DOHH2 (cell line): ENCODE measurements at regions not wholly inside any gene's neighbourhood (a gene's known extent, or its start where the extent isn't known, plus 50 kb on each side); places are given as distances from the start of the nearest gene placed in this dataset.

Source experiments
- H3F3A ChIP-seq: fragments of 200-600 bp; sonication (generic), shearing (Covaris generic); 2 replicates; pipeline ENCODE4 v1.6.0; 2016; ENCODE audit warnings: antibody characterized with exemption, mild to moderate bottlenecking; ENCODE audit not compliant: control insufficient read depth, insufficient read depth
- H3K27ac ChIP-seq: fragments of 200-600 bp; sonication (generic); 2 replicates; pipeline ENCODE4 v1.5.1; 2014; ENCODE audit warnings: low read depth, mild to moderate bottlenecking, low read length, moderate library complexity
- H3K27me3 ChIP-seq: fragments of 200-600 bp; sonication (generic); 2 replicates; pipeline ENCODE4 v1.6.1; 2014; ENCODE audit warnings: mild to moderate bottlenecking, low read length, mixed read lengths; ENCODE audit not compliant: control insufficient read depth
- H3K36me3 ChIP-seq: fragments of 200-600 bp; sonication (generic); 2 replicates; pipeline ENCODE4 v1.6.1; 2014; ENCODE audit warnings: mild to moderate bottlenecking, low read length, moderate library complexity, mixed read lengths; ENCODE audit not compliant: control insufficient read depth
- H3K4me1 ChIP-seq: fragments of 200-600 bp; sonication (generic); 2 replicates; pipeline ENCODE4 v1.6.1; 2014; ENCODE audit warnings: mild to moderate bottlenecking, low read length, mixed read lengths; ENCODE audit not compliant: control insufficient read depth
- H3K4me2 ChIP-seq: fragments of 200-600 bp; sonication (generic); 2 replicates; pipeline ENCODE4 v1.6.0; 2014; ENCODE audit warnings: mild to moderate bottlenecking, low read length, moderate library complexity
- H3K4me3 ChIP-seq: fragments of 200-600 bp; sonication (generic); 2 replicates; pipeline ENCODE4 v1.5.1; 2014; ENCODE audit warnings: mild to moderate bottlenecking, low read length, mixed read lengths
- H3K79me2 ChIP-seq: fragments of 200-600 bp; sonication (generic); 2 replicates; pipeline ENCODE4 v1.6.1; 2014; ENCODE audit warnings: mild to moderate bottlenecking, low read length, mixed read lengths; ENCODE audit not compliant: control insufficient read depth
- H3K9me2 ChIP-seq: fragments of 200-600 bp; sonication (generic); replicated peaks from 2 replicates; pipeline ENCODE4 v1.6.1; 2014; ENCODE audit warnings: mild to moderate bottlenecking, low read length, mixed read lengths; ENCODE audit not compliant: control insufficient read depth
- H3K9me3 ChIP-seq: fragments of 200-600 bp; sonication (generic); 2 replicates; pipeline ENCODE4 v1.6.1; 2014; ENCODE audit warnings: antibody characterized with exemption, low read length, mixed read lengths; ENCODE audit not compliant: control insufficient read depth, insufficient read depth
- H4K20me1 ChIP-seq: fragments of 200-600 bp; sonication (generic); 2 replicates; pipeline ENCODE4 v1.6.0; 2014; ENCODE audit warnings: low read depth, mild to moderate bottlenecking, antibody characterized with exemption, low read length, moderate library complexity; ENCODE audit not compliant: control insufficient read depth, insufficient read depth
- CTCF ChIP-seq: fragments of 200-600 bp; sonication (generic); IDR thresholded peaks from one replicate; pipeline ENCODE4 v1.5.1; 2014; ENCODE audit warnings: antibody characterized with exemption, mild to moderate bottlenecking, low read depth, low read length; ENCODE audit not compliant: poor library complexity, severe bottlenecking
- EZH2phosphoT487 ChIP-seq: fragments of 200-600 bp; sonication (generic); IDR thresholded peaks from 2 replicates; pipeline ENCODE4 v1.6.1; 2017; ENCODE audit warnings: borderline replicate concordance, mild to moderate bottlenecking, antibody characterized with exemption, low read length, moderate library complexity, mixed read lengths

DNA sequence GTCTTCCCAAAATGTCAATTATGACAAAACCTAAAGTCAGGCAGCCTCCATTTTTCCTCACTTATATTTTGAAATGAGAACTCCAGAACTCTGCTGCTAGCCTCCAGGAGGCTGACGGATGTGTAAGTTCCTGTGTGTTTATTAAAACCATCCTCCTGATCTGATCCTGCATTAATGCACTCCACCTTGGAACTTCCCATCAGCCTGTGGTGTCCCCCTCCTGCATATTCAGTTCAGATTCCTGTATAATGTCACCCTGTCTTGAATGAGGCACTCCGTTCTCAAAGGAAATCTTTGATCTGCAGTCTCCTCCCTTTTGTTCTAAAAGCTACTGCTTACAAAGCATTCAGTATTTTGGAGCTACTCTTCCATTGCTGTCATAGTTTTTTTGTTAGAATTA lies 318.2 kb upstream of the ONECUT1 start:
- TF ChIP-seq CTCF (no peak), EZH2phosphoT487 (no peak)
- no peaks in the 10 kb centered on the region for H3K9me2 ChIP-seq

GRCh38 chr15:53107855-53108254 lies 317.7 kb upstream of the ONECUT1 start:
- Histone ChIP-seq H3K36me3 (no peaks in the 10 kb centered on the region), H3K9me2 (no peaks in the 10 kb centered on the region), H3K27ac (no peak overlapping the region), H3K9me3 (no peaks in the 10 kb centered on the region), H3F3A (no peaks in the 10 kb centered on the region), H3K27me3 (no peaks in the 10 kb centered on the region), H3K79me2 (no peaks in the 10 kb centered on the region), H3K4me2 (no peak overlapping the region), H4K20me1 (no peaks in the 10 kb centered on the region), H3K4me3 (no peak overlapping the region), H3K4me1 (no peaks in the 10 kb centered on the region)
- TF ChIP-seq CTCF (no peak), EZH2phosphoT487 (no peak)

More for the DNA sequence above, 318.2 kb upstream of the ONECUT1 start:
- H3K4me2 ChIP-seq = no peak overlapping the region
- H3K9me3 ChIP-seq = no peaks in the 10 kb centered on the region
- H4K20me1 ChIP-seq = no peaks in the 10 kb centered on the region
- no peaks in the 10 kb centered on the region for H3K4me1 ChIP-seq
- H3K79me2 ChIP-seq = no peaks in the 10 kb centered on the region
- no peaks in the 10 kb centered on the region for H3K27me3 ChIP-seq
- H3K27ac ChIP-seq = no peak overlapping the region
- no peaks in the 10 kb centered on the region for H3K36me3 ChIP-seq
- no peaks in the 10 kb centered on the region for H3F3A ChIP-seq
- no peak overlapping the region for H3K4me3 ChIP-seq

DNA sequence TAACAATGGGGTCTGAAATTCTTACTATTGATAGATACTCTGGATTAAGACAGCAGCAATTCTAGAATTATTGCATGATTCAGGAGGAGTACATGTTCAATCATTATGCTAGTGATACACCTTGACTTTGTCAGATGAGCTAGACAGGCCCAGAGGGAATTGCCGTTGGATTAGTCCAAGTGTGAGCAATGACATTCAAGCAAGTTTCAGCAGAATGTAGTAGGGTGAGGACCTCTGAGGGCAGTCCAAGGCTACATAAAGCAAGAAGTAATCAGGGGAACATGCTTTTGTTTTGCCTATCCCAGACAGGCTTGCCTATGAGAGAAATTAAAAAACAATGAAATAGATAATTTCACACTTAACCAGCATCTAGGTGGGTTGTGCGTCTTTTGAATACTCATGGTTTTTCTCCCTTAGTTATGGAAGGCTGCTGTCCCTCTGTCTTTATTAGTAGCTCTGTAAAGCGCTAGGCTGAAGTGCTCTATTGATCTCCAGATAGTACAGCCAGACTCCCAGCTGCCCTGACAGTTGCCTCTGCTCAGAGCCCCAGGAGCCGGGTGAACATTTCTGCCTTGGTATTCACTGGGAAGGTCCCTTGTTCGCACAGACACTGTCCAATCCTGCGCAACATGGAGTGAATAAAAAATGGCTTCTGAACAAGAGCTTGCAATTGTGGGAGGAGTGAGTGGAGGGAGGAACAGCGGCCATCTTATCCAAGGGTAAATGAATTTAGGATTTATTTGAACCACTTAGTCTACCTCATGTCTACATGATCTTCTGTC lies 316.6 kb upstream of the ONECUT1 start:
- H3K9me3 ChIP-seq = no peaks in the 10 kb centered on the region
- TF ChIP-seq CTCF = no peak
- TF ChIP-seq EZH2phosphoT487 = no peak
- no peaks in the 10 kb centered on the region for H3K4me1 ChIP-seq

More for the DNA sequence above, 316.6 kb upstream of the ONECUT1 start:
- no peaks in the 10 kb centered on the region for H3K27me3 ChIP-seq
- H4K20me1 ChIP-seq = no peaks in the 10 kb centered on the region
- no peak overlapping the region for H3K4me3 ChIP-seq
- no peaks in the 10 kb centered on the region for H3F3A ChIP-seq
- H3K27ac ChIP-seq = no peak overlapping the region
- no peaks in the 10 kb centered on the region for H3K79me2 ChIP-seq
- no peak overlapping the region for H3K4me2 ChIP-seq
- no peaks in the 10 kb centered on the region for H3K9me2 ChIP-seq
- H3K36me3 ChIP-seq = no peaks in the 10 kb centered on the region
